NT2/D1 (cell line): ENCODE measurements at regions not wholly inside any gene's neighbourhood (a gene's known extent, or its start where the extent isn't known, plus 50 kb on each side); places are given as distances from the start of the nearest gene placed in this dataset.

Experiments used
- DNase-seq: peaks from one replicate; pipeline ENCODE4 v3.0.0-alpha.2; 2011; ENCODE audit warnings: low read depth, low spot score
- H3K27me3 ChIP-seq: 2 replicates; pipeline ENCODE4 v1.6.0; 2011; ENCODE audit warnings: mild to moderate bottlenecking; ENCODE audit not compliant: insufficient read length, insufficient read depth
- H3K36me3 ChIP-seq: 2 replicates; pipeline ENCODE4 v1.6.1; 2011; ENCODE audit warnings: mild to moderate bottlenecking, low read length, mixed read lengths; ENCODE audit not compliant: insufficient read depth, insufficient read length
- H3K4me1 ChIP-seq: 2 replicates; pipeline ENCODE4 v1.5.1; 2011; ENCODE audit not compliant: insufficient read depth, insufficient read length
- H3K4me3 ChIP-seq: 2 replicates; pipeline ENCODE4 v1.5.1; 2011; ENCODE audit warnings: low read depth; ENCODE audit not compliant: insufficient read length
- H3K9ac ChIP-seq: 2 replicates; pipeline ENCODE4 v1.6.0; 2011; ENCODE audit warnings: low read depth; ENCODE audit not compliant: insufficient read length
- H3K9me3 ChIP-seq: 2 replicates; pipeline ENCODE4 v1.5.1; 2011; ENCODE audit warnings: mild to moderate bottlenecking, low read length; ENCODE audit not compliant: insufficient read depth
- SUZ12 ChIP-seq: IDR thresholded peaks from 2 replicates; pipeline ENCODE4 v1.6.1; 2011; ENCODE audit not compliant: insufficient read length, insufficient read depth; ENCODE audit errors: extremely low read depth
- YY1 ChIP-seq: IDR thresholded peaks from 2 replicates; pipeline ENCODE4 v1.6.1; 2011; ENCODE audit not compliant: insufficient read length, insufficient read depth
- ZNF274 ChIP-seq: IDR thresholded peaks from 2 replicates; pipeline ENCODE4 v1.6.1; 2011; ENCODE audit warnings: mild to moderate bottlenecking, low read depth, low read length

DNA sequence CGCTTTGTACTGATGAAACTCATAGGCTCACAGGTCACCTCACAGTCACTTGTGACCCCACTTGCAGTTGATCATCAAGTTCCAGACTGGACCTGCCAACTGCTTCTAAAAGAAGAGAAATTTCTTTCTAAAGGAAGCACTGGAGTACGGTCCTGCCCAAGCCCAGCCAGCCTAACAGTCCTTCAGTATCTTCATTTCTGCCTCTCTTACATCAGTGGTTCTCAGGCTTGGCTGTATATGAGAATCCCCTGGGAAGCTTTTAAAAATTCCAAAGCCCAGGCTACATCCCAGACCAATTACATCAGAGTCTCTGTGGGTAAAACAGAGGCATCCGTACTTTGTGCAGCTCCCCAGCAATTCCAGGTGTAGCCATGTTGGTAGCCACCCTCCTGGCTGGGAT is 282.1 kb downstream of the NFIB start:
- H3K9ac ChIP-seq: no peak overlapping the region
- no peak for DNase-seq
- H3K4me1 ChIP-seq: no peaks in the 10 kb centered on the region
- H3K27me3 ChIP-seq: no peaks in the 10 kb centered on the region
- no peaks in the 10 kb centered on the region for H3K9me3 ChIP-seq
- TF ChIP-seq YY1 (no peak), ZNF274 (no peak), SUZ12 (no peak)
- H3K4me3 ChIP-seq: no peak overlapping the region
- H3K36me3 ChIP-seq: no peaks in the 10 kb centered on the region

DNA sequence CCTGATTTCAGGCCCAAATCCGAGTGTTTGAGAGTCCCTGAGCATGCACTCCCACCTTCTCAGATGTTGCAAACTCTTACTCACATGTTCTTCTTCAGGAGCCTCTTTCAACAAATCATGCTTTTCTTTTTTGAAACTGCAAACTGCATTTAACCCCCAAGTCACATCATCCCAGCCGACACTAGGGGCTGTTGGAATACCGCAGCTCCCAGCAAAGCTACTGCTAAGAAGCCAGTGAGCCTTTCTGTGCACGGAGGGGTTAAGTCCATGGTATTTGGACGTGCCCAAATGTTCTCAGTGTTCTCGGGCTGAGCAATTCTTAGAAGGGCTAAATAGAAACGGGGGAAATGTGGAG is 282.9 kb downstream of the NFIB start:
- Histone ChIP-seq H3K36me3 (no peaks in the 10 kb centered on the region), H3K27me3 (no peaks in the 10 kb centered on the region), H3K9me3 (no peaks in the 10 kb centered on the region), H3K4me3 (no peak overlapping the region), H3K4me1 (no peaks in the 10 kb centered on the region), H3K9ac (no peak overlapping the region)
- TF ChIP-seq ZNF274 (no peak), YY1 (no peak), SUZ12 (no peak)
- no peak for DNase-seq

DNA sequence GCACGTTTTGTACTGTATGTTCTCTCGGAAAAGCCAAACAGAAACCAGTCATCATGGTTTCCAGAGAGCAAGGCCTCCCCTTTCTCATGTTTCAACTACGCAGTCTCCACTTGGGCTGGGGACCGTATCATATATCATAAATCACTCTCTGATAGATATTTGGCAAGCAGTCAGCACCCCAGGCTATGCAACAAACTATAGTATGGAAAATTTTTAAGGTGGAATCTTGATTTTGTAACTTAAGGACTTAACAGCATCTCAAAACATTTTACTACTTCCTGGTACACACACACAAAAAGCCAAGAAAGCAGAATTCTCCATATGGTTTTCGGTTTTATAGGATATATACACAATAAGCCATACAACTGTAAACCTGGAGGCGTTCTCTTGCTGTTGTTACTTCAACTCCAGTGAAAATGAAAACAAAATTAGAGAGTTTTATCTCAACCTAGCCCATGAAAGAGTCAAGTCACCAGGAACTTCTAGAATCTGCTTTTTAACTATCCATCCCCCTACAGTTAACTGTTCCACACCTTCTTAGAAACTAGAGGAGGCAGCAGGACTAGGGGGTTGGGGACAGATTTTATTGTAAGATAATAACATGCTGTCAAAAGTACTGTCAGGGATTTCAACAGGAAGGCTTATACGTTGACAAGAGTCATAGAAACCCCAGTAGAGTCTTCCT is 283.4 kb downstream of the NFIB start:
- no peak for DNase-seq
- TF ChIP-seq YY1: no peak
- TF ChIP-seq ZNF274: no peak
- TF ChIP-seq SUZ12: no peak

DNA sequence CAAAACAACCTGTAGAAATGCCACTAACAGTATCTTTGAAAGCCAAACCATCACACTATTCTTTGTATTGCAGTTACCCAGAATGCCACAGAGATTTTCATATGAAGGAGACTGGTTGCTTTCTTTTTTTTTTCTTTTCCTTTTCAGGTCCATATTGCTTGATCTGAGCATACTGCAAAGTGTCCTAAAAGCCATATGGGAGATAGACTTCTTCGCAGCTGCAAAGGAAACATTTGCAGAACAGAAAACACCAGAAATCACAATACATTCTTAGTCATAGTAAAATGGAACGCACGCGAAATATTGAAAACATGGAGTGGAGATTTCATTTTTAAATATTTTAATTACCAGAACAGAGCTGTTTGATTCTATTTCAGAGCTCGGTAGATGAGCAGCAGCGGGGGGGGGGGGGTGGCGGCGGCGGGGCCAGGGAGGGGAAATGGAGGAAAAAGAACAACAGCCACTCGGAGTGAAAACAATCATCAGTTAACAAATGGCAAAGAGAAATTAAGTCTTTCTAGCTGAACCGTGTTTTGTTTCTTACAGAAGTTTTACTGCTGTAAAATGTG is 284.1 kb downstream of the NFIB start:
- no peak for TF ChIP-seq YY1
- no peak for TF ChIP-seq SUZ12
- DNase-seq: no peak

More for the DNA sequence above, 283.4 kb downstream of the NFIB start:
- Histone ChIP-seq H3K9ac (no peak overlapping the region), H3K27me3 (no peaks in the 10 kb centered on the region), H3K36me3 (no peaks in the 10 kb centered on the region), H3K4me3 (no peak overlapping the region), H3K4me1 (no peaks in the 10 kb centered on the region), H3K9me3 (no peaks in the 10 kb centered on the region)

DNA sequence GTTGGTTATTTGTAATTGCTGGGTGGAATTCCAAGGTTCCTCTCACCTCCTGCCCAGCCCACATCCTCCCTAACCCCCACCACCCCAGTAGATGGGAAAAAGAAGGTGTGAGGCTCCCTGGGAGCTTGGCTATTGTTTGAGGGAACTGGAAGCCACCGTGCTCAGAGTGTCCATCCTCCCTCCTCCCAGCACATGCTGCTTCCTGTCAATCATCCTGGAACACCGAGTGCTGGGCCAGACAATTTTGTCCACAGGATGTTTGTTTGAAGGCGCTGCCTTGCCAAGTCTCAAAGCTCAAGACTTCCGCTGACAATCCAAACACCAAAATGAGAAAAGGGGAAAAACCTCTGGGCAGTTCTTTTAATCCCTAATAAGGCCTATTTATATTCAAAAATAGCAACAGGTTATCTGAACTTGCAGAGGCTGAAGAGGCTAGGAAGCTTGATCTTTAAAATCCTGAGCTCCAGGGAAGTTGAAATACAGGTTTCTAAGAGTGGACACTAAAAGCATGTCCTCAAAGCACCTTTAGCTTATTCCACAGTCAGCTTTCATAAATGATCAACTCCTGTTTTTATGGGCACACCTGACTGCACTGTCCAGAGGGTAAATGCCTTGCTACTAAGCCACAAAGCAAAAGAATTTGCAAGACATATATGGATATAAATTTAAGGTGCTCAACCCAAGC is 286.7 kb downstream of the NFIB start:
- DNase-seq: no peak
- H3K36me3 ChIP-seq: no peaks in the 10 kb centered on the region

More for the DNA sequence above, 284.1 kb downstream of the NFIB start:
- Histone ChIP-seq H3K27me3 (no peaks in the 10 kb centered on the region), H3K9me3 (no peaks in the 10 kb centered on the region), H3K4me1 (no peaks in the 10 kb centered on the region), H3K36me3 (no peaks in the 10 kb centered on the region), H3K4me3 (no peak overlapping the region), H3K9ac (no peak overlapping the region)

DNA sequence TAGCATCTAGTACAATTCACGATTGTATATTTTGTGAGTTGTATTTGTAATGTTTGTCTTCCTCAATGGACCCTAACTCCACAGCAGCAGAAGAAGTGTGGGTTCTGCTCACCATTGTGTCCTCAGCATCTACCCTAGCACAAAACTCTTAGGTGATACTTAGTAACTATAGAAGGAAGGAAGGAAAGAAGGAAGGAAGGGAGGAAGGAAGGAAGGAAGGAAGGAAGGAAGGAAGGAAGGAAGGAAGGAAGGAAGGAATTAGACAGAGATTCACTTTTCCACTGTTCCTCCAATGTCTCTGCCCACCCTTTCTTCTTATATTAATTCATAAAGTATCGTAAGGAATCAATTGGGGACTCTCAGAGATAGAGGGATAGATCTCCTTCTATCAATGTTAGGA is 288.2 kb downstream of the NFIB start:
- Histone ChIP-seq H3K9me3 (no peaks in the 10 kb centered on the region), H3K27me3 (no peaks in the 10 kb centered on the region), H3K4me3 (no peak overlapping the region), H3K4me1 (no peaks in the 10 kb centered on the region), H3K9ac (no peak overlapping the region), H3K36me3 (no peaks in the 10 kb centered on the region)
- no peak for DNase-seq
- TF ChIP-seq ZNF274: no peak
- no peak for TF ChIP-seq SUZ12
- TF ChIP-seq YY1: no peak

More for the DNA sequence above, 286.7 kb downstream of the NFIB start:
- no peak overlapping the region for H3K4me3 ChIP-seq
- no peaks in the 10 kb centered on the region for H3K27me3 ChIP-seq
- H3K9me3 ChIP-seq: no peaks in the 10 kb centered on the region
- no peak overlapping the region for H3K9ac ChIP-seq
- TF ChIP-seq YY1: no peak
- no peak for TF ChIP-seq ZNF274
- no peak for TF ChIP-seq SUZ12
- no peaks in the 10 kb centered on the region for H3K4me1 ChIP-seq

DNA sequence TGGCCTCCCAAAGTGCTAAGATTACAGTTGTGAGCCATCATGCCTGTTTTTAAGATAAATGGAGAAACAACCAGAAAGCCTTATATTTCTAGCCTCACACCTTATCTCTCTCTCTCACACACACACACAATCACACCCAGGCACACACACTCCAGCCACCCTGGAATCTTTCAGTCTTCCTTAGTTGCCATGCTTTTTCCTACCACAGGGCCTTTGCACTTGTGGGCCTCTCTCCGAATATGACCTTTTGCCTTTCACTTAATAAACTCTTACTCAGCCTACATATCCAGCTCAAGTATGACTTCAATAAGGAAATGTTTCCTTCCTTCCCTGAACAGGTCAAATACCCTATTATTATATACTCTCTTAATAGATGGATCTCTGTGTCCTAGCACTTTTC is 290.7 kb downstream of the NFIB start:
- H3K9ac ChIP-seq: no peak overlapping the region
- no peak overlapping the region for H3K4me3 ChIP-seq
- no peaks in the 10 kb centered on the region for H3K27me3 ChIP-seq
- H3K4me1 ChIP-seq: no peaks in the 10 kb centered on the region
- H3K9me3 ChIP-seq: no peaks in the 10 kb centered on the region
- no peaks in the 10 kb centered on the region for H3K36me3 ChIP-seq
- TF ChIP-seq SUZ12 (no peak), ZNF274 (no peak), YY1 (no peak)
- DNase-seq: no peak
